ENCODE measurements at regions not wholly inside any gene's neighbourhood (a gene's known extent, or its start where the extent isn't known, plus 50 kb on each side); places are given as distances from the start of the nearest gene placed in this dataset.

GRCh38 chr9:28934111-28934510 is 1360.8 kb upstream of the C9orf72 start:
- Histone ChIP-seq H3K36me3 (no peaks in the 10 kb centered on the region), H3K4me3 (no peak overlapping the region), H3K27ac (no peak overlapping the region), H3K27me3 (no peaks in the 10 kb centered on the region), H3K4me1 (no peaks in the 10 kb centered on the region), H3K9me3 (no peaks in the 10 kb centered on the region)
- no peak for DNase-seq (ENCODE audit: low spot score in 2 of 2)
- intact Hi-C loops (cut with DNase I): no loop called here
- TF ChIP-seq CTCF (IDR thresholded peaks at IDR 0.05): no peak

- no peak overlapping the region for H3K4me3 ChIP-seq
- no peak for TF ChIP-seq CTCF (IDR thresholded peaks at IDR 0.05)
- H3K9me3 ChIP-seq: no peaks in the 10 kb centered on the region
- no peak overlapping the region for H3K27ac ChIP-seq
- no peak for DNase-seq (ENCODE audit: low spot score in 2 of 2)
- no peaks in the 10 kb centered on the region for H3K27me3 ChIP-seq
- H3K36me3 ChIP-seq: no peaks in the 10 kb centered on the region
- no peaks in the 10 kb centered on the region for H3K4me1 ChIP-seq
- intact Hi-C loops (cut with DNase I): no loop called here
Observed at GRCh38 chr9:28938981-28939380, 1365.7 kb upstream of the C9orf72 start.

- no peak overlapping the region for H3K27ac ChIP-seq
- no peaks in the 10 kb centered on the region for H3K36me3 ChIP-seq
- intact Hi-C loops (cut with DNase I): no loop called here
- H3K9me3 ChIP-seq: no peaks in the 10 kb centered on the region
- DNase-seq (ENCODE audit: low spot score in 2 of 2): no peak
- no peak overlapping the region for H3K4me3 ChIP-seq
- no peak for TF ChIP-seq CTCF (IDR thresholded peaks at IDR 0.05)
- H3K4me1 ChIP-seq: no peaks in the 10 kb centered on the region
- H3K27me3 ChIP-seq: no peaks in the 10 kb centered on the region
Observed at GRCh38 chr9:28941856-28942255, 1368.6 kb upstream of the C9orf72 start.

GRCh38 chr9:28942941-28943340 is 1369.7 kb upstream of the C9orf72 start:
- Histone ChIP-seq H3K4me3 (no peak overlapping the region), H3K36me3 (no peaks in the 10 kb centered on the region), H3K9me3 (no peaks in the 10 kb centered on the region), H3K27me3 (no peaks in the 10 kb centered on the region), H3K4me1 (no peaks in the 10 kb centered on the region), H3K27ac (no peak overlapping the region)
- DNase-seq (ENCODE audit: low spot score in 2 of 2): no peak
- no peak for TF ChIP-seq CTCF (IDR thresholded peaks at IDR 0.05)
- intact Hi-C loops (cut with DNase I): no loop called here

- no peak for TF ChIP-seq CTCF (IDR thresholded peaks at IDR 0.05)
- intact Hi-C loops (cut with DNase I): no loop called here
Observed at GRCh38 chr9:28946648-28947047, 1373.4 kb upstream of the C9orf72 start.

GRCh38 chr9:28951945-28952344 is 1378.7 kb upstream of the C9orf72 start:
- Histone ChIP-seq H3K36me3 (no peaks in the 10 kb centered on the region), H3K27ac (no peak overlapping the region), H3K9me3 (no peaks in the 10 kb centered on the region), H3K27me3 (no peaks in the 10 kb centered on the region), H3K4me1 (no peaks in the 10 kb centered on the region), H3K4me3 (no peak overlapping the region)
- no peak for TF ChIP-seq CTCF (IDR thresholded peaks at IDR 0.05)
- DNase-seq (ENCODE audit: low spot score in 2 of 2): no peak
- intact Hi-C loops (cut with DNase I): no loop called here

More at GRCh38 chr9:28946648-28947047, 1373.4 kb upstream of the C9orf72 start:
- H3K36me3 ChIP-seq: no peaks in the 10 kb centered on the region
- H3K27me3 ChIP-seq: no peaks in the 10 kb centered on the region
- no peak overlapping the region for H3K4me3 ChIP-seq
- no peak overlapping the region for H3K27ac ChIP-seq
- no peaks in the 10 kb centered on the region for H3K9me3 ChIP-seq
- DNase-seq (ENCODE audit: low spot score in 2 of 2): no peak
- no peaks in the 10 kb centered on the region for H3K4me1 ChIP-seq

Measured in ascending aorta (tissue), 2 donors.